K562 (cell line): ENCODE measurements at regions not wholly inside any gene's neighbourhood (a gene's known extent, or its start where the extent isn't known, plus 50 kb on each side); places are given as distances from the start of the nearest gene placed in this dataset.

ENCODE experiments used
- ATF3 ChIP-seq, 2 experiments: fragments of 450-650 bp in 1 of 2; sonication (generic) in 1 of 2; formaldehyde crosslinking in 1 of 2; IDR thresholded peaks in 1 of 2; conservative IDR thresholded peaks in 1 of 2; 2 replicates each; pipeline versions ENCODE4 v1.6.1 to v1.8.1; 2016 to 2023; ENCODE audit warnings: mild to moderate bottlenecking in 2 of 2, moderate library complexity in 2 of 2, inconsistent platforms in 1 of 2, missing genetic modification reagents in 1 of 2
- DEAF1 ChIP-seq: fragments of 450-650 bp; formaldehyde crosslinking; IDR thresholded peaks from 2 replicates; pipeline ENCODE4 v1.4.0; 2020; ENCODE audit warnings: mild to moderate bottlenecking, moderate library complexity
- E2F3 ChIP-seq: fragments of 250-450 bp; sonication (Bioruptor Pico); IDR thresholded peaks from 2 replicates; pipeline ENCODE4 v1.4.0; 2020; ENCODE audit warnings: mild to moderate bottlenecking
- GABPB1 ChIP-seq: sonication (generic); formaldehyde crosslinking; IDR thresholded peaks from 2 replicates; pipeline ENCODE4 v1.8.0; 2022; ENCODE audit warnings: mild to moderate bottlenecking, missing genetic modification reagents
- ILF3 ChIP-seq: fragments of 450-650 bp; IDR thresholded peaks from 2 replicates; pipeline ENCODE4 v1.6.1; 2018; ENCODE audit warnings: antibody characterized with exemption, mild to moderate bottlenecking, moderate library complexity, borderline replicate concordance
- PPARD ChIP-seq: fragments of 250-450 bp; sonication (Bioruptor Pico); IDR thresholded peaks from 2 replicates; pipeline ENCODE4 v1.8.0; 2022; ENCODE audit warnings: inconsistent platforms, mild to moderate bottlenecking, moderate library complexity
- PRPF4 ChIP-seq: fragments of 200-400 bp; formaldehyde crosslinking; IDR thresholded peaks from one replicate; pipeline ENCODE4 v1.6.1; 2017; ENCODE audit warnings: low read length, low read depth, mild to moderate bottlenecking; ENCODE audit not compliant: insufficient read depth, poor library complexity, severe bottlenecking
- TEAD2 ChIP-seq: fragments of 450-650 bp; IDR thresholded peaks from 2 replicates; pipeline ENCODE4 v1.6.1; 2016; ENCODE audit warnings: missing genetic modification characterization, control low read depth, missing compliant biosample characterization
- ZNF197 ChIP-seq: fragments of 200-800 bp; sonication (Bioruptor generic); IDR thresholded peaks from 2 replicates; pipeline ENCODE4 v1.6.1; 2016; ENCODE audit warnings: low read depth, missing genetic modification characterization, missing compliant biosample characterization
- TF ChIP-seq, protein P1 (sequence below): sonication (generic); formaldehyde crosslinking; IDR thresholded peaks from 2 replicates; pipeline ENCODE4 v1.8.1; 2023; ENCODE audit warnings: mild to moderate bottlenecking, missing genetic modification reagents, moderate library complexity
- TF ChIP-seq, protein P2 (sequence below): sonication (generic); formaldehyde crosslinking; IDR thresholded peaks from 2 replicates; pipeline ENCODE4 v1.4.0; 2020; ENCODE audit warnings: mild to moderate bottlenecking, missing genetic modification reagents

GRCh38 chr12:58204071-58204470 lies 262.7 kb downstream of the ATP23 start (continued):
- TF ChIP-seq ZNF197 (CRISPR knock-in tag) = no peak
- no peak for TF ChIP-seq PPARD (CRISPR knock-in tag)
- no peak for TF ChIP-seq GABPB1 (CRISPR knock-in tag)
- no peak for TF ChIP-seq E2F3 (CRISPR knock-in tag)
- TF ChIP-seq, protein P1, sequence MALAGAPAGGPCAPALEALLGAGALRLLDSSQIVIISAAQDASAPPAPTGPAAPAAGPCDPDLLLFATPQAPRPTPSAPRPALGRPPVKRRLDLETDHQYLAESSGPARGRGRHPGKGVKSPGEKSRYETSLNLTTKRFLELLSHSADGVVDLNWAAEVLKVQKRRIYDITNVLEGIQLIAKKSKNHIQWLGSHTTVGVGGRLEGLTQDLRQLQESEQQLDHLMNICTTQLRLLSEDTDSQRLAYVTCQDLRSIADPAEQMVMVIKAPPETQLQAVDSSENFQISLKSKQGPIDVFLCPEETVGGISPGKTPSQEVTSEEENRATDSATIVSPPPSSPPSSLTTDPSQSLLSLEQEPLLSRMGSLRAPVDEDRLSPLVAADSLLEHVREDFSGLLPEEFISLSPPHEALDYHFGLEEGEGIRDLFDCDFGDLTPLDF (CRISPR knock-in tag) = no peak
- TF ChIP-seq DEAF1 (CRISPR knock-in tag) = no peak
- TF ChIP-seq, protein P2, sequence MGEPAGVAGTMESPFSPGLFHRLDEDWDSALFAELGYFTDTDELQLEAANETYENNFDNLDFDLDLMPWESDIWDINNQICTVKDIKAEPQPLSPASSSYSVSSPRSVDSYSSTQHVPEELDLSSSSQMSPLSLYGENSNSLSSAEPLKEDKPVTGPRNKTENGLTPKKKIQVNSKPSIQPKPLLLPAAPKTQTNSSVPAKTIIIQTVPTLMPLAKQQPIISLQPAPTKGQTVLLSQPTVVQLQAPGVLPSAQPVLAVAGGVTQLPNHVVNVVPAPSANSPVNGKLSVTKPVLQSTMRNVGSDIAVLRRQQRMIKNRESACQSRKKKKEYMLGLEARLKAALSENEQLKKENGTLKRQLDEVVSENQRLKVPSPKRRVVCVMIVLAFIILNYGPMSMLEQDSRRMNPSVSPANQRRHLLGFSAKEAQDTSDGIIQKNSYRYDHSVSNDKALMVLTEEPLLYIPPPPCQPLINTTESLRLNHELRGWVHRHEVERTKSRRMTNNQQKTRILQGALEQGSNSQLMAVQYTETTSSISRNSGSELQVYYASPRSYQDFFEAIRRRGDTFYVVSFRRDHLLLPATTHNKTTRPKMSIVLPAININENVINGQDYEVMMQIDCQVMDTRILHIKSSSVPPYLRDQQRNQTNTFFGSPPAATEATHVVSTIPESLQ (CRISPR knock-in tag) = no peak
- no peak for TF ChIP-seq ILF3
- no peak for TF ChIP-seq TEAD2
- no peak for TF ChIP-seq ATF3 (IDR thresholded peaks at IDR 0.05)
- no peak for TF ChIP-seq ATF3 (CRISPR knock-in tag; conservative IDR thresholded peaks at IDR 0.05)
- no peak for TF ChIP-seq PRPF4
